GM19438 (cell line): ENCODE measurements at regions not wholly inside any gene's neighbourhood (a gene's known extent, or its start where the extent isn't known, plus 50 kb on each side); places are given as distances from the start of the nearest gene placed in this dataset.
A peak's percentile ranks its signal among the peaks of the same experiment; 100 is the strongest.
"Not testable (repeated sequence)": the region's sequence is repeated elsewhere in the genome, so short reads cannot be mapped to it uniquely, and the experiment has no call there.

Experiments used
- ATAC-seq: cut with Tn5 transposase; IDR thresholded peaks from one replicate; pipeline ENCODE4 v1.9.1; 2021; ENCODE audit warnings: low read depth; ENCODE audit not compliant: unreplicated experiment

DNA sequence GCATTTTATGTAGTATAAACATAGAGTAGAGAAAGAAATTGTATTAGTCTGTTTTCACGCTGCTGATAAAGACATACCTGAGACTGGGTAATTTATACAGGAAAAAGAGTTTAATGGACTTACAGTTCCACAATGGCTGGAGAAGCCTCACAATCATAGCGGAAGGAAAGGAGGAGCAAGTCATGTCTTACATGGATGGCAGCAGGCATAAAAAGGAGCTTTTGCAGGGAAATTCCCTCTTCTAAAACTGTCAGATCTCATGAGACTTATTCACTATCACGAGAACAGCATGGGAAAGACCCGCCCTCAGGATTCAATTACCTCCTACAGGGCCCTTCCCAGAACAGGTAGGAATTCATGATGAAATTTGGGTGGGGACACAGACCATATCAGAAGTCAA is 98.1 kb downstream of the ARRDC3 start:
- not testable (repeated sequence) for ATAC-seq

DNA sequence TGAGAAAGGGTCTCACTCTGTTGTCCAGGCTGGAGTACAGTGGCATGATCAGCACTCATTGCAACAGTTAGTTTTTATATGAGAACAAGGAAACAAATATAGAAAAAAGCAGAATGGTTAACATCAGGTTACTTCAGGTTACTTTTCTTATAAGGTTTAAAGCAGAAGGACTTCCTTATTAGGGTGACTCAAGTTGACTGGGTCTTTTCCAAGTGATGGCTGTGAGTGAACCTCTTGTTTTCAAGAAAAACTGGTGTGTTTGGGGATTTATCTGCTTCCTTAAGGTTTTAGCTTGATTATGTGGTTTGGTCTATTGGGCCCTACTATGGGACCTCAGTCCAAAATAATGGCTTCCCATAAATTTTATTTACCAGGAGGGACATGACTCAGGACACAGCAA is 99.2 kb downstream of the ARRDC3 start:
- ATAC-seq = no peak

DNA sequence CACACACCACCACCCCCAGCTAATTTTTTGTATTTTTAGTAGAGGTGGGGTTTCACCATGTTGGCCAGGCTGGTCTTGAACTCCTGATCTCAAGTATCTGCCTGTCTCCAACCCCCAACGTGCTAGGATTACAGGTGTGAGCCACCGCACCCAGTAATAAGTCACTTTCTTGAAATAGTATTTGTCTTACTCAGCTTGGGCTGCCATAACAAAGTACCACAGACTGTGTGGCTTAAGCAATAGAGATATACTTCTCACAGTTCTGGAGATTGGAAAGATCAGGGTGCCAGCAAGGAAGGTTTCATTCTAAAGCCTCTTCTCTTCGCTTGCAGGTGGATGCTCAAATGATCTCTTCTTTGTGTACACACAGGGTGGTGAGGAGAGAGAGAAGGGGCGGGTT is 99.8 kb downstream of the ARRDC3 start:
- no peak for ATAC-seq

DNA sequence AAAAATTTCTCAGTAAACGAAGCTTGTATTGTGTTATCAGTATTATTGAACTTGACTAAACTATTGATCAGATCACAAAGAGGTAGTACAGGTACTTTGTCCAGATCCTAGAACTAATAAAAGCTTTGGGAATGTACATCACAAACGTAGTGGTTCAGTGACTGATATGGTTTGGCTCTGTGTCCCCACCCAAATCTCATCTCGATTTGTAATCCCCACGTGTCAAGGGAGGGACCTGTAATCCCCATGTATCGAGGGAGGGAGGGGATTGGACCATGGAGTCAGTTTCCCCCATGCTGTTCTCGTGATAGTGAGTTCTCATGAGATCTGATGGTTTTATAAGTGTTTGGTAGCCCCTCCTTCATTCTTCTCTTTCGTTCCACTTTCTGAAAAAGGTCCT is 100.9 kb downstream of the ARRDC3 start:
- no peak for ATAC-seq

- no peak for ATAC-seq
Observed at GRCh38 chr5:91281401-91281800, 101.7 kb downstream of the ARRDC3 start.

DNA sequence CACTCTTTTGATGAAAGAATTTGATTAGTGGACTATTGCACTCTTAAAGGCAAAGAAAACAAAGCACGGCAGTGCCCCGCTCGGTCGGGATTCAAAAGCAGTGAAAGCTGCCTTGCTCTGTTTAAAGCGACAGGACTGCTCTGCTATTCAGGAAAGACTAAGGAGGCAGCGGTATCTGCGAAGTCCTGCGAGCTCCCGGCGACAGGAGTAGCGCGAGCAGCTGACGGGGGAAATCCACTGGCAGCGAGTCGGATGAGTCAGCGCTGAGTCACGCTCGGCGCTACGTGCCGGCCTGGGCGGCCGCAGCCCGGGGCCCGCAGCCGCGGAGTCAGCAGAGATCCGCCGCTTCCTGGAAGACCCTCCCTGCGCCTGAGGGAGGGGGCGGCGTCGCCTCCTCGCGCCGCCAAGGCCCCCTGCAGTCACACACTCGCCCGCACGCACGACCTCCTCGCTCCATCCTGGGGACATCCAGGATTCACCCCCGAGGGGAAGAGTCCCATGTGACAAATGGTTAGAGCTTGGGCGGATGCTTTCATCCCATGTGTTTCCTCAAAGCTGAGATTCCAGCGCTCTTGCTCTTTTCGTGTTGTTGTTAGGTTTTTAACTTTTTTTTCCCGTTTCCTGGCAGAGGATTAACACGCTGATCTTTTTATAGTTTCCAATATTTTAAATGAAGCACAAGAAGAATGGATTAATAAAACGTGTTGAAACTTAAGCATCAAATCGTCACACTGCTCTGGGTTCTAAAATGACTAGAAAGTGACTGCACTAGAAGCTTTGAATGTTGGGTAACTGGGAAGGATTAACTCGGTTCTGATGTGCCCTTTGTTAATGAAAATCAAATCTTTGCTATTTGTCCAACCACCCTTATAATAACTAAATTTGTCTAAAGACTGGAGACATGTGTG is 102.5 kb downstream of the ARRDC3 start:
- ATAC-seq = peak; percentile 94

DNA sequence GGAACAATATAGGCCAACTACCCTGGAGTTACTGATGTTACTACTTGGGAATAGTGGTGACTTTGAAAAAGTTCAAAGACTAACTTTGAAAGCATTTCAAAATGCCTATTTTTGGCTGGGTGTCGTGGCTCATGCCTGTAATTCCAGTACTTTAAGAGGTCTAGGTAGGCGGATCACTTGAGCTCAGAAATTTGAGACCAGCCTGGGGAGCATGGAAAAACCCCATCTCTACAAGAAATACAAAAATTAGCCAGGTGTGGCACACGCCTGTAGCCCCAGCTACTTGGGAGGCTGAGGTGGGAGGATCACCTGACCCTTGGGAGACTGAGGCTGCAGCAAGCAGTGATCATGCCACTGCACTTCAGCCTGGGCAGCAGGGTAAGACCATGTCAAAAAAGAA is 105.3 kb downstream of the ARRDC3 start:
- ATAC-seq = no peak

DNA sequence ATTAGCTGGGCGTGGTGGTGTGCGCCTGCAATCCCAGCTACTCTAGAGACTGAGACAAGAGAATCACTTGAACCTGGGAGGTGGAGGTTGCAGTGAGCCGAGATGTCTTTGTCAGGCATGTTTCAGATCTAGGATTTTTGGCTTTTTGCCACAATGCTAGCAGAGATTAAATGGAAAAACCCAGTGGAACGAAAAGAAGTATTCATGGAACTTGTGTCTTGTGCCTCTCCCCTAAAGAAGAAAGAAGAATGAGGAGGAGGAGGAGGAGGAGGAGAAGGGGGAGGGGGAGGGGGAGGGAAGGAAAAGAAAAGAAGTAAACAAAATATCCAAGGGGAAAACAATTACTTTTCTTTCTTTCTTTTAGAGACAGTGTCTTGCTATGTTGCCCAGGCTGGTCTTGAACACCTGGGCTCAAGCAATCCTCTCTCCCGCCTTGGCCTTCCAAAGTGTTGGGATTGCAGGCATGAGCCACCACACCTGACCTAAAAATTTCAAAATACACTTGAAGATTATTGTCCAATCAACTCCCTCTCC is 106.0 kb downstream of the ARRDC3 start:
- no peak for ATAC-seq

DNA sequence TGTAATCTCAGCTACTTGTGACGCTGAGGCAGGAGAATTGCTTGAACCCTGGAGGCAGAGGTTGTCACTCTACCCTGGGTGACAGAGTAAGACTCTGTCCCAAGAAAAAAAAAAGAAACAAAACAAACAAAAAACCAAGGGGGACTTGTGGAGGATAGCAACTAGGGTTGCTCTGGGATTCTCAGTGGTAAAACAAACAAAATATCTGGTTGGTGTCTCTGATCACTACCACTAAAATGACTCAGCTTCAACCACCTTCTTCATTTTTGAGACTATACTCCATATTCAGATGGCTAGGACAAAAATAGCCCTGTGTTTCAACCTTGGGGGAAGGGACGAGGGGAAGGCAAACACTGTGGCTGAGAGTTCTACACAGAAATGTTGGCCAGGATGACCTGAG is 110.3 kb downstream of the ARRDC3 start:
- ATAC-seq = peak; percentile 90

GRCh38 chr5:91271999-91272398 is 111.1 kb downstream of the ARRDC3 start:
- peak; percentile 63 for ATAC-seq

DNA sequence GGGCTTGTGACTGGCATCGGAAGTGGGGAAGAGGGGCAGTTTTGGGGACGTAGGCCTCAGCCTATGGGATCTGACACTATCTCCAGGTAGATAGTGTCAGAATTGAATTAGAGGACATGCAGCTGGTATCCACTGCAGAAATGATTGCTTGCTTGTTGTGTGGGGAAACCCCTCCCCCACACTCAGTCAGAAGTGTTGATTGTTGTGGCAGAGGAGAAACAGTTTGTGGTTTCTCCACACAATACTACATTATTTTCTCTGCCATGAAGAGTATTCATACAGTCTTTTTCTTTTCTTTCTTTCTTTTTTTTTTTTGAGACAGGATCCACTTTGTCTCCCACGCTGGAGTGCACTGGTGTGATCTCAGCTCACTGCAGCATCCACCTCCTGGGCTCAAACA is 113.9 kb downstream of the ARRDC3 start:
- ATAC-seq = no peak

DNA sequence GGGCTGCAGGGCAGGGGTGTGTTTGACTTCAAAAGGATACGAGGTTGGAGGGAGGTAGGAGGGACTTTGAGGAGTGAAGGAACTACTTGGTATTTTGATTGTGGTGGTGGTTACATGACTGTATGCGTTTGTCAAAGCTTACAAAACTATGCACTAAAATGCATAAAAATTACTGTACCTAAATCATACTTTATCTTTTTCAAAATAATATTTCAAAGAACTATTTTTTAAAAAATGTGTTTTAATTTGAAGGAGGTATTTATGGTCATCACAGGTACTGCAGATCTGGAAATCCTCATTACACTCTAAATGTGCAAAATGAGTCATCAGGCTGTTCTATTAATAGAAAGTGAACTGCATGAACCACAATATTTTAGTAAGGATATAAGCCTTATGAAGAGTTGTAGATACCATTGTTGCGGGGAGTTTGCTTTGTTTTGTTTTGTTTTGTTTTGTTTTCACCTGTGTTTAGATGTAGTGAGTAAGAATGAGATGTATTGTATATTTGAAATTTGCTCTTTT is 116.9 kb downstream of the ARRDC3 start:
- no peak for ATAC-seq

- no peak for ATAC-seq
Observed at GRCh38 chr5:91264311-91265051, 118.6 kb downstream of the ARRDC3 start.

DNA sequence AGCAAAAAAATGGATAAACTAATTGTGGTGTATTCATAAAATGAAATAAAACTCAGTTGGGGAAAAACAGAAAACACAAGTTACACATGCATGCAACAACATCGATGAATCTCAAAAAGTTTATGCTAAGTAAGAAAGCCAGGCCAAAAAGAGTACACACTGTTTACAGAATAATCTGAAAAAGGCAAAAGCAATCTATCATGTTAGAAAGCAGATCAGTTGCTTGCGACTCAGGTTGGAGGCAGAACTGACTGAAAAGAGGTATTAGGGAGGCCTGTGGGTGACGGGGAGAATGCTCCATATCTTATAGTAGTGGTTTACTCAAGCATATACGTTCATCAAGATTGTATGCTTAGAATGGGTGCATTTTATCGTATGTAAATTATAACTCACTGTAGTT is 119.2 kb downstream of the ARRDC3 start:
- no peak for ATAC-seq

- no peak for ATAC-seq
Observed at GRCh38 chr5:91257301-91257700, 125.8 kb downstream of the ARRDC3 start.

DNA sequence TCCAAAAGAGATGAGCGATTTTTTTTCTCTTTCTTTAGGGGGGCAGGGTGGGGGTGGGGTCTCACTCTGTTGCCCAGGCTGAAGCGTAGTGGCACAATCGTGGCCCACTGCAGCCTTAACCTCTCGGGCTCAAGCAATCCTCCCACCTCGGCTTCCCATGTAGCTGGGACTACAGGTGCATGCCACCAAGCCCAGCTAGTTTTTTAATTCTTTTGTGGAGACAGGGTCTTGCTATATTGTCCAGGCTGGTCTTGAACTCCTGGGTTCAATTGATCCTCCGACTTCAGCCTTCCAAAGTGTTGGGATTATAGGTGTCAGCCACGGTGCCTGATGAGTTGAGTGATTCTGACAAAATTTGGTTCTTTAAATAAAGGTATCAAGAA is 127.0 kb downstream of the ARRDC3 start:
- no peak for ATAC-seq

DNA sequence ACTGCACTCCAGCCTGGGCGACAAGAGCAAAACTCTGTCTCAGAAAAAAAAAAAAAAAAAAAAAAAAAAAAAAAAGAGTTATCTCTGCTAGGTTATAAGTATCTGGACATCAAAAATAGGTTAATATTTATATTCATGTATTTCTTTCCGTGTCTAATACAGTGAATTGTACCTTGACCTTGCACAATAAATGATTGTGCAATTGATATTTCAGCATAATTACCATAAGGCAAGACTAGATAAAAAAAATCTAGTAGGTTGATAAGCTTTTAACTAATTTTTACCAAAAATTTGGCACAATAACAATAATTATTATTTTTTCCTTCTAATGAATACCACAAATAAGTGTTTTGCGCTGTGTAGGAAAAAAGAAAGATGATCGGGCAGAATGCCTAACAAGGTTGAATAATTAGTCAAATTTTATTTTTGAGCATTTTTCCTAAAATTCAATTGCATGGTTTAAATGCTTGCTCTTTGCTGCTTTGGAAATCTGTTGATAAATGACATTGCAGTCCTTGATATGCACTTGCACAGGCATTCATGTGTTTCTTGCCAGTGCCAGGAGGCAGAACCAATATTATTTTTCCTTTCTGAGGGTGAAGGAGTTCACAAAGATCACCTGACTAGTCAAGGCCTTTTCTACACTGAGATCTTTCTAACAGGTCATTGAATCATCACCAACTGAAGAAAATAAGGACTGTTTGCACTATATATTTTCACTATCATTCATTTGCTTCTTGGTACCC is 127.5 kb downstream of the ARRDC3 start:
- no peak for ATAC-seq

DNA sequence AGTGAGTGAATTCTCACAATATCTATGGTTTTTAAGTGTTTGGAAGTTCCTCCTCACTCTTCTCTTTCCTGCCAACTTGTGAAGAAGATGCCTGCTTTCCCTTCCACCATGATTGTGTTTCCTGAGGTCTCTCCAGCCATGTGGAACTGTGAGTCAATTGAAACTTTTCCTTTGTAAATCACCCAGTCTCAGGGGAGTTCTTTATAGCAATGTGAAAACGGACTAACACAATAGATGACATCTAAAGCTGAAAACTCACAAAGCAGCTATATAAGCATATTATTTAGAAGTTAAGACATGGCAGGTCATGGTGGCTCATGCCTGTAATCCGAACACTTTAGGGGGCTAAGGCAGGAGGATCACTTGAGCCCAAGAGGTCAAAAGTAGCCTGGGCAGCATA is 130.2 kb downstream of the ARRDC3 start:
- ATAC-seq = no peak

DNA sequence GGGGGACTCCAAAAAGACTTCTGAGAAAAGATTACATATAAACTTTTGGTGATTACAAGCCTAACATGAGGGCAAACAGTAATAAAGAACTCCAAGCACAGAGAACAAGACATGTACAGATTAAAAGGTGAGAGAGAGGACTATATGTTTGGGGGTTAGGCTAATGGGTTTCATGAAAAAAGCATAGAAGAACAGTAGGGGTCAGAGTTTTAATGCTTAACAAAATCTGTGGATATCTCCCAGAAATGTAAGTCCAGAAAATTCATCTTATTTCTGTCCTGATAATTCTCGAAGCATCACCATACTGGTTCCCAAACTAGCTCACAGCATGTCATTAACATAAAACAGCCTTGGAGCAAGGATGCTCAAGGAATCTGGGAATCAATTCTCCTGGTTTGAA is 137.2 kb downstream of the ARRDC3 start:
- ATAC-seq = no peak

DNA sequence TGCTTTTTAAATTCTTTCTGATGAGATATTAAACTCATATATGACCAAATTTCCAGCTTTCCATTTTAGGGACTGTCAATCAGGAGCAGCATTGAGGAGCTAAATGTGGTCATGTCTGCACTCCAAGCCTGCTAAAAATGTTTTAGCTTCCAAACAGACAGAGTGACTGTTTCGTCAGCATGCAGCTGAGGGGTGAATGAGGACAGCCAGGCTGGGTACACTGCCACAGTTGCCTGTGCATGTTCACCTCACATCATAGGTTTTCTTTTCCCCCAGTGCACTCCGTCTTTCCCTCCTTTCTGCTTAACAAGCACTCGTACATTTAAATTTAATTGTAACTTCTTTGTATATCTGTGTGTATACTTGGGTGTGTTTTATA is 138.1 kb downstream of the ARRDC3 start:
- no peak for ATAC-seq
